ENCODE measurements at regions not wholly inside any gene's neighbourhood (a gene's known extent, or its start where the extent isn't known, plus 50 kb on each side); places are given as distances from the start of the nearest gene placed in this dataset.
A peak's percentile ranks its signal among the peaks of the same experiment; 100 is the strongest.

GRCh38 chr11:95690100-95690499 lies 99.5 kb downstream of the FAM76B start:
- no peak for DNase-seq
- no peak for TF ChIP-seq CTCF (IDR thresholded peaks at IDR 0.05)
- peaks cover 0 to 12% (median 0%) of the 10 kb centered on the region in 9 donors for H3K4me1 ChIP-seq
- H3K27me3 ChIP-seq: no peaks in the 10 kb centered on the region
- peaks cover 0 to 4% (median 0%) of the 10 kb centered on the region in 11 donors for H3K9me3 ChIP-seq
- intact Hi-C loops (cut with DNase I): no loop called here
- no peak for ATAC-seq
- H3K4me3 ChIP-seq: no peak overlapping the region
- H3K36me3 ChIP-seq: no peaks in the 10 kb centered on the region
- 94 to 97% methylated on average over 3 of the region's 3 CpGs for WGBS, 2 donors
- H3K27ac ChIP-seq: peak overlapping the region in 1 of 10 donors; percentile 59

DNA sequence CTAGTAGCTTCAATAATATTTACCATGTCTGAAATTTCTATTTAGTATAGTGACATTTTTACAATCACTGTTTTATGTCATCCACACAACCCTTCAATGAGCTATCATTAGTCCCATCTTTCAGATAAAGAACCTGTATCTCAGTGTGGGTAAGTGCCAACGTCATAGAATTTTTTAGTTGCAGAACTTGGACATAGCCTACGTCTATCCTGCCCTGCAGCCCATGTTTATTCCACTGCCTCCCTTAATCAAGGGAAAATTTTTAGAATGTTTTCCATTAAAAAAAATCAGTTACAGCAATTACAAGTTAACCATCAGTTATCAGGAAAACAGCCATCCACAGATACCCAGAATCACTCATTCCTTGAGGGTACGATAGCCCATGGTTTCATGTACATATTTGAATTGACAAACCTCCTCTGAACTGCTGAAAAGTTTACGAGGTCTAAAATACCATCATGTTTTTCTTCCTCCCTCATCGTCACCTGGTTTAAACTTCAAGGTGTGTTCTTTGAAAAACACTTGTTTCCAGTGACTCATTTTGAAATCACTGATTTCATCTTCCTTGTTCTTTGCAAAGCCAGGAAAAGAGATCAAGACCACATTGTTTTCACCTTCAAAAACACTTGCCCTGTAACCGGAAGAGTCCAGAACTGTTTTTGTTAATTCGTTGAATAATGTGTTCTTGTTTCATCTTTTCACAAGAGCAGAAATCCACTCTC lies 100.9 kb downstream of the FAM76B start:
- ATAC-seq (peak in 3 of 8 donors; percentile 19 to 56 (median 51)), DNase-seq (no peak)
- WGBS, 2 donors: 61 to 70% methylated on average over 7 of the region's 7 CpGs
- peaks cover 0 to 16% (median 0%) of the 10 kb centered on the region in 9 donors for H3K4me1 ChIP-seq
- no peaks in the 10 kb centered on the region for H3K36me3 ChIP-seq
- H3K27ac ChIP-seq: peak overlapping the region in 4 of 10 donors; percentile 7 to 67 (median 26)
- H3K4me3 ChIP-seq: no peak overlapping the region
- no peak for TF ChIP-seq CTCF (IDR thresholded peaks at IDR 0.05)
- H3K9me3 ChIP-seq: peaks cover 0 to 4% (median 0%) of the 10 kb centered on the region in 11 donors
- no peaks in the 10 kb centered on the region for H3K27me3 ChIP-seq
- intact Hi-C loops (cut with DNase I): loop anchor here in 1 of 10 donors (5.0 kb wide), 1 partner anchor 36 kb away; no protein-coding TSS in a partner anchor

GRCh38 chr11:95688015-95688414 lies 101.6 kb downstream of the FAM76B start:
- Histone ChIP-seq H3K9me3 (peaks cover 0 to 4% (median 0%) of the 10 kb centered on the region in 11 donors), H3K27ac (peak overlapping the region in 2 of 10 donors; percentile 19 to 67), H3K4me1 (peaks cover 0 to 21% (median 0%) of the 10 kb centered on the region in 9 donors), H3K27me3 (no peaks in the 10 kb centered on the region), H3K36me3 (no peaks in the 10 kb centered on the region), H3K4me3 (no peak overlapping the region)
- WGBS, 2 donors: 86 to 90% methylated on average over 2 of the region's 2 CpGs
- intact Hi-C loops (cut with DNase I): loop anchor here in 1 of 10 donors (5.0 kb wide), 1 partner anchor 36 kb away; no protein-coding TSS in a partner anchor
- ATAC-seq (no peak), DNase-seq (no peak)
- no peak for TF ChIP-seq CTCF (IDR thresholded peaks at IDR 0.05)

DNA sequence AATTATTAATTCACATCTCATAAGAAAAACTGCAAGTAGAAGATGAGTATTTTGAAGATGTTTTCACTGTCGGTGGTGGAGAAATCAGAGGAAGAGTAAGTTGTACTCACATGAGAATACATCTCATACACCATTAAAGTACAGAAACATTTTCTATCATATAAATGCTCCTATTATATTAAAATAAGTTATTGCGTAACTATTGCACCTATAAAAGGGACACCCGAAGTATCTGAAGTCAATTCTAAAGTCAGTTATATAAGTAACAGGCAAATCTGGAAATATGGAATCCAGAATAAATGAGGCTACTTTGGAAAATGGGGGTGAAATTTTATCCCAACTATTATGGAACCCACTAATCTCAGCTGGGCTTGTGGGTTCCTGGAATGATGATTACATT lies 103.3 kb downstream of the FAM76B start:
- Histone ChIP-seq H3K36me3 (no peaks in the 10 kb centered on the region), H3K9me3 (no peaks in the 10 kb centered on the region), H3K27me3 (no peaks in the 10 kb centered on the region), H3K4me3 (no peak overlapping the region), H3K27ac (no peak overlapping the region), H3K4me1 (peaks cover 0 to 32% (median 3%) of the 10 kb centered on the region in 9 donors)
- intact Hi-C loops (cut with DNase I): loop anchor here in 1 of 10 donors (2.0 to 5.0 kb wide), 2 partner anchors 19 to 34 kb away; no protein-coding TSS in a partner anchor
- no peak for TF ChIP-seq CTCF (IDR thresholded peaks at IDR 0.05)
- 94 to 96% methylated on average over 3 of the region's 3 CpGs for WGBS, 2 donors
- DNase-seq (no peak), ATAC-seq (no peak)
